H1 (cell line): ENCODE measurements at regions not wholly inside any gene's neighbourhood (a gene's known extent, or its start where the extent isn't known, plus 50 kb on each side); places are given as distances from the start of the nearest gene placed in this dataset.

Experiments used
- CTCF ChIA-PET: fragments of 300-600 bp; sonication (Branson Sonifier 250); formaldehyde crosslinking; loops from one replicate; lab custom pipeline; 2021; ENCODE audit not compliant: partially characterized antibody; lab: Charles Lee
- POLR2A ChIA-PET: fragments of 300-600 bp; sonication (Branson Sonifier 250); formaldehyde crosslinking; loops from one replicate; lab custom pipeline; 2021; ENCODE audit warnings: inconsistent platforms; ENCODE audit not compliant: partially characterized antibody; lab: Charles Lee
- DNase-seq, 2 experiments: peaks; one replicate each; pipeline versions ENCODE4 v3.0.0 to v3.0.0-alpha.2; 2010 to 2022; ENCODE audit warnings: low spot score in 2 of 2, low read depth in 1 of 2, mixed read lengths in 1 of 2
- FAIRE-seq: peaks from 2 replicates; lab custom pipeline; 2011; peaks lifted over from hg19 to GRCh38; lab: Jason Lieb, UNC
- H2AFZ ChIP-seq: 2 replicates; pipeline ENCODE4 v1.8.1; 2012; ENCODE audit warnings: low read length, inconsistent platforms
- H2AK5ac ChIP-seq: 2 replicates; pipeline ENCODE4 v1.6.1; 2013; ENCODE audit warnings: low read depth, low read length
- H2BK120ac ChIP-seq: replicated peaks from 2 replicates; pipeline ENCODE3; 2013; ENCODE audit warnings: low read depth, low read length, inconsistent platforms
- H2BK12ac ChIP-seq: 2 replicates; pipeline ENCODE4 v1.6.1; 2013; ENCODE audit warnings: low read depth, low read length
- H2BK15ac ChIP-seq: 2 replicates; pipeline ENCODE4 v1.6.1; 2013; ENCODE audit warnings: low read length
- H2BK20ac ChIP-seq: 2 replicates; pipeline ENCODE4 v1.6.1; 2013; ENCODE audit warnings: low read length
- H2BK5ac ChIP-seq: 2 replicates; pipeline ENCODE4 v1.6.1; 2013; ENCODE audit warnings: low read depth, low read length
- H3K14ac ChIP-seq: 2 replicates; pipeline ENCODE4 v1.6.1; 2013; ENCODE audit warnings: inconsistent platforms; ENCODE audit not compliant: insufficient read length
- H3K18ac ChIP-seq: 2 replicates; pipeline ENCODE4 v1.6.1; 2013; ENCODE audit warnings: low read length; ENCODE audit errors: extremely low read depth
- H3K23ac ChIP-seq: 2 replicates; pipeline ENCODE4 v1.6.1; 2013; ENCODE audit warnings: inconsistent platforms; ENCODE audit not compliant: insufficient read length
- H3K23me2 ChIP-seq: 2 replicates; pipeline ENCODE4 v1.6.1; 2013; ENCODE audit warnings: low read depth, low read length
- H3K27ac ChIP-seq: 2 replicates; pipeline ENCODE4 v1.6.1; 2011; ENCODE audit warnings: low read depth, low read length, inconsistent platforms
- H3K27me3 ChIP-seq, 4 experiments: replicated peaks in 1 of 4; 1 replicate in 1 of 4; 2 replicates in 3 of 4; pipeline versions ENCODE4 v1.6.1 to v1.8.1; 2011 to 2013; ENCODE audit warnings: low read length in 3 of 4, mild to moderate bottlenecking in 3 of 4, inconsistent platforms in 2 of 4, mixed read lengths in 2 of 4, moderate library complexity in 1 of 4; ENCODE audit not compliant: control insufficient read depth in 3 of 4, insufficient read depth in 3 of 4; ENCODE audit errors: extremely low read depth in 1 of 4
- H3K36me3 ChIP-seq, 4 experiments: 2 replicates each; pipeline versions ENCODE4 v1.6.1 to v1.8.1; 2011 to 2013; ENCODE audit warnings: mild to moderate bottlenecking in 4 of 4, low read length in 3 of 4, moderate library complexity in 2 of 4, control low read depth in 1 of 4, inconsistent platforms in 1 of 4; ENCODE audit not compliant: insufficient read depth in 4 of 4, control insufficient read depth in 2 of 4
- H3K4ac ChIP-seq: replicated peaks from 2 replicates; pipeline ENCODE3; 2013; ENCODE audit warnings: low read length, low read depth, mixed read lengths, inconsistent platforms; ENCODE audit not compliant: insufficient read length
- H3K4me1 ChIP-seq, 4 experiments: replicated peaks in 1 of 4; 1 replicate in 1 of 4; 2 replicates in 3 of 4; pipeline versions ENCODE4 v1.6.1 to v1.8.1; 2011 to 2013; ENCODE audit warnings: low read length in 3 of 4, inconsistent platforms in 2 of 4, mixed read lengths in 1 of 4; ENCODE audit not compliant: insufficient read depth in 4 of 4, control insufficient read depth in 3 of 4
- H3K4me2 ChIP-seq, 2 experiments: 2 replicates each; pipeline versions ENCODE4 v1.6.1 to v1.8.1; 2011 to 2013; ENCODE audit warnings: low read depth in 2 of 2, low read length in 2 of 2, control low read depth in 1 of 2, inconsistent platforms in 1 of 2, mild to moderate bottlenecking in 1 of 2; ENCODE audit not compliant: insufficient read depth in 1 of 2
- H3K4me3 ChIP-seq, 4 experiments: fragments of 200-600, 300-600 bp in 1 of 4; sonication (generic), shearing (Covaris generic), sonication (Bioruptor Twin) in 1 of 4; 2 replicates each; pipeline versions ENCODE4 v1.5.1 to v1.8.1; 2011 to 2016; ENCODE audit warnings: low read length in 4 of 4, low read depth in 3 of 4, control low read depth in 2 of 4, inconsistent platforms in 2 of 4, mild to moderate bottlenecking in 2 of 4, mixed read lengths in 1 of 4, moderate library complexity in 1 of 4; ENCODE audit not compliant: insufficient read depth in 2 of 4; ENCODE audit errors: extremely low read depth in 1 of 4
- H3K56ac ChIP-seq: replicated peaks from 2 replicates; pipeline ENCODE3; 2013; ENCODE audit warnings: low read depth, mild to moderate bottlenecking, mixed read lengths, low read length, inconsistent platforms; ENCODE audit not compliant: insufficient read length
- H3K79me1 ChIP-seq: 2 replicates; pipeline ENCODE4 v1.6.1; 2013; ENCODE audit warnings: low read depth, low read length, control low read depth
- H3K79me2 ChIP-seq, 2 experiments: 2 replicates each; pipeline versions ENCODE4 v1.6.1 to v1.8.1; 2012 to 2013; ENCODE audit warnings: low read length in 2 of 2, mild to moderate bottlenecking in 2 of 2, inconsistent platforms in 1 of 2; ENCODE audit not compliant: insufficient read depth in 2 of 2, control insufficient read depth in 1 of 2
- H3K9ac ChIP-seq, 4 experiments: replicated peaks in 1 of 4; 1 replicate in 1 of 4; 2 replicates in 3 of 4; pipeline versions ENCODE4 v1.6.1 to v1.8.1; 2011 to 2013; ENCODE audit warnings: low read depth in 3 of 4, low read length in 3 of 4, control low read depth in 2 of 4, mild to moderate bottlenecking in 2 of 4, moderate library complexity in 2 of 4, inconsistent platforms in 1 of 4; ENCODE audit errors: extremely low read depth in 1 of 4
- H3K9me3 ChIP-seq, 2 experiments: 2 replicates each; pipeline versions ENCODE4 v1.6.1 to v1.8.1; 2012 to 2013; ENCODE audit warnings: mild to moderate bottlenecking in 2 of 2, moderate library complexity in 2 of 2, control low read depth in 1 of 2, inconsistent platforms in 1 of 2, low read depth in 1 of 2, low read length in 1 of 2, mixed read lengths in 1 of 2; ENCODE audit not compliant: insufficient read depth in 2 of 2
- H4K20me1 ChIP-seq, 2 experiments: replicated peaks in 1 of 2; 2 replicates each; pipeline versions ENCODE3 to v1.8.1; 2011 to 2013; ENCODE audit warnings: inconsistent platforms in 2 of 2, low read length in 2 of 2, mild to moderate bottlenecking in 1 of 2; ENCODE audit not compliant: insufficient read depth in 2 of 2, control insufficient read depth in 1 of 2
- H4K5ac ChIP-seq: 2 replicates; pipeline ENCODE4 v1.6.1; 2013; ENCODE audit warnings: low read length, low read depth, mixed read lengths, inconsistent platforms; ENCODE audit not compliant: insufficient read length
- H4K8ac ChIP-seq: 2 replicates; pipeline ENCODE4 v1.8.0; 2013; ENCODE audit warnings: mild to moderate bottlenecking, moderate library complexity, low read length, inconsistent platforms; ENCODE audit not compliant: insufficient read depth; ENCODE audit errors: extremely low read depth
- H4K91ac ChIP-seq: replicated peaks from 2 replicates; pipeline ENCODE3; 2013; ENCODE audit warnings: low read length, mixed read lengths, inconsistent platforms; ENCODE audit not compliant: insufficient read length
- BRCA1 ChIP-seq: IDR thresholded peaks from 2 replicates; pipeline ENCODE4 v1.6.1; 2012; ENCODE audit warnings: low read depth, low read length, improper control_type of control experiment
- CTBP2 ChIP-seq: IDR thresholded peaks from 2 replicates; pipeline ENCODE4 v1.7.0; 2011; ENCODE audit warnings: borderline replicate concordance, mild to moderate bottlenecking, moderate library complexity, mixed read lengths, low read length; ENCODE audit not compliant: insufficient read depth, insufficient read length
- EZH2 ChIP-seq: fragments of 200-600 bp; sonication (generic); IDR thresholded peaks from 2 replicates; pipeline ENCODE4 v1.7.1; 2012; ENCODE audit warnings: low read depth, mild to moderate bottlenecking, moderate library complexity, low read length, inconsistent platforms; ENCODE audit not compliant: severe bottlenecking
- GABPA ChIP-seq: IDR thresholded peaks from 2 replicates; pipeline ENCODE4 v1.6.1; 2011; ENCODE audit warnings: mild to moderate bottlenecking, low read length, moderate library complexity, borderline replicate concordance; ENCODE audit not compliant: insufficient read depth
- HDAC6 ChIP-seq: IDR thresholded peaks from one replicate; pipeline ENCODE4 v1.7.1; 2012; ENCODE audit warnings: low read depth, mild to moderate bottlenecking, inconsistent platforms, low read length, moderate library complexity
- NANOG ChIP-seq: IDR thresholded peaks from 2 replicates; pipeline ENCODE4 v1.6.1; 2011; ENCODE audit warnings: low read length, low read depth, mild to moderate bottlenecking, inconsistent platforms; ENCODE audit not compliant: insufficient read depth, poor library complexity, severe bottlenecking
- NRF1 ChIP-seq: IDR thresholded peaks from 2 replicates; pipeline ENCODE4 v1.6.1; 2011; ENCODE audit warnings: mild to moderate bottlenecking, low read depth, low read length, improper control_type of control experiment
- POU5F1 ChIP-seq: IDR thresholded peaks from 2 replicates; pipeline ENCODE4 v1.6.1; 2011; ENCODE audit warnings: low read depth, mild to moderate bottlenecking, low read length, moderate library complexity
- RAD21 ChIP-seq, 2 experiments: IDR thresholded peaks in 1 of 2; conservative IDR thresholded peaks in 1 of 2; 2 replicates each; pipeline ENCODE4 v1.6.1; 2011; ENCODE audit warnings: low read depth in 2 of 2, low read length in 2 of 2, improper control_type of control experiment in 1 of 2, inconsistent platforms in 1 of 2, mild to moderate bottlenecking in 1 of 2, moderate library complexity in 1 of 2
- SIN3A ChIP-seq, 2 experiments: IDR thresholded peaks in 1 of 2; conservative IDR thresholded peaks in 1 of 2; 2 replicates each; pipeline ENCODE4 v1.6.1; 2011 to 2012; ENCODE audit warnings: low read length in 2 of 2, improper control_type of control experiment in 1 of 2, low read depth in 1 of 2, mild to moderate bottlenecking in 1 of 2
- SIRT6 ChIP-seq: IDR thresholded peaks from one replicate; pipeline ENCODE4 v1.7.1; 2012; ENCODE audit warnings: low read length, inconsistent platforms
- SP2 ChIP-seq: IDR thresholded peaks from 2 replicates; pipeline ENCODE4 v1.6.1; 2012; ENCODE audit warnings: mild to moderate bottlenecking, low read length, inconsistent platforms
- SRF ChIP-seq: IDR thresholded peaks from 2 replicates; pipeline ENCODE4 v1.6.1; 2011; ENCODE audit warnings: mild to moderate bottlenecking, low read depth, low read length, moderate library complexity
- SUZ12 ChIP-seq: fragments of 200-600 bp; sonication (generic); IDR thresholded peaks from 2 replicates; pipeline ENCODE4 v1.6.1; 2012; ENCODE audit warnings: mild to moderate bottlenecking, inconsistent platforms, low read length, moderate library complexity, mixed read lengths
- TAF1 ChIP-seq: IDR thresholded peaks from 2 replicates; pipeline ENCODE4 v1.6.1; 2011; ENCODE audit warnings: mild to moderate bottlenecking, low read depth, low read length
- WGBS, 2 experiments: shearing (Covaris generic) in 1 of 2; methylation state at CpG; one replicate each; pipeline versions ENCODE4 v1.1.6 to v1.1.7; 2013 to 2015; ENCODE audit warnings: low lambda C conversion rate in 2 of 2, mixed read lengths in 2 of 2, inconsistent platforms in 1 of 2, low coverage in 1 of 2, missing lambda C conversion rate in 1 of 2; ENCODE audit not compliant: insufficient replicate concordance in 2 of 2, insufficient coverage in 1 of 2, insufficient read length in 1 of 2; ENCODE audit errors: extremely low coverage in 1 of 2, missing lambda C conversion rate in 1 of 2; 5-methylcytosine and 5-hydroxymethylcytosine counted together

DNA sequence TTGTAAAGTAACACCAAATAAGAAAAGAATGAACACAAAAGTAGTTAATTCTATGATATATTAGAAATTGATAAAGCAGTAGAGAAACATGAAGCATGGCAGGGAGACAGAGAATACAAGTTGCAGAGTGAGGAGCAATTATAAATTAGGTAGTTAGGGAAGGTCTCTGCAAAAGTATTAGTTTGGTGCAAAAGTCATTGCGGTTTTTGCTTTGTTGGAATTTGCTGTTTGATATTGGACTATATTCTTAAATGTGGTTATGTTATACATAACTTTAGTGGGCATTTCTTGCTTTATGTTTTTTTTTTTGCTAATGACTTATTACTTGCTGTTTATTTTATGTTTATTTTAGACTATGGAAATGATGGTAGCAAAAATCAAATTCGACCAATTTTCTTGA, 402.2 kb downstream of the SFMBT2 start:
- Histone ChIP-seq H2BK15ac (no peak overlapping the region), H3K79me1 (no peaks in the 10 kb centered on the region), H3K27me3 (no peaks in the 10 kb centered on the region), H3K4me3 (no peak overlapping the region), H3K4ac (no peak overlapping the region), H4K5ac (no peak overlapping the region), H4K20me1 (no peaks in the 10 kb centered on the region), H3K27ac (no peak overlapping the region), H3K79me2 (no peaks in the 10 kb centered on the region), H2AK5ac (no peak overlapping the region), H4K91ac (no peak overlapping the region), H2BK120ac (no peak overlapping the region), H3K56ac (no peak overlapping the region), H2BK12ac (no peak overlapping the region), H3K4me2 (no peak overlapping the region), H3K18ac (no peak overlapping the region), H3K14ac (no peak overlapping the region), H3K23ac (no peak overlapping the region), H2BK20ac (no peak overlapping the region), H2AFZ (no peak overlapping the region), H3K9ac (no peak overlapping the region), H3K4me1 (no peaks in the 10 kb centered on the region), H3K9me3 (no peaks in the 10 kb centered on the region), H4K8ac (no peak overlapping the region), H3K23me2 (peaks cover 3% of the 10 kb centered on the region; the same call in 1 of the 2 replicates), H2BK5ac (no peak overlapping the region), H3K36me3 (no peaks in the 10 kb centered on the region; a peak in 1 of 8 replicates)
- 93% methylated on average over 2 of the region's 2 CpGs; no CpG with 5 or more reads in 1 of the 2 experiments for WGBS, 2 experiments
- no peak for FAIRE-seq
- ChIA-PET POLR2A (no interaction called here), CTCF (no interaction called here)
- no peak for DNase-seq
- TF ChIP-seq TAF1 (no peak), SUZ12 (no peak), RAD21 (IDR thresholded peaks at IDR 0.05 in 1 of 2, conservative IDR thresholded peaks at IDR 0.05 in 1 of 2; ENCODE audit: low read depth in 2 of 2, low read length in 2 of 2) (no peak), SP2 (no peak), NANOG (no peak), SIRT6 (no peak), EZH2 (no peak), CTBP2 (no peak), SIN3A (conservative IDR thresholded peaks at IDR 0.05 in 1 of 2, IDR thresholded peaks at IDR 0.05 in 1 of 2; ENCODE audit: low read depth in 1 of 2, low read length in 2 of 2) (no peak), GABPA (no peak), NRF1 (no peak), BRCA1 (no peak), POU5F1 (no peak), HDAC6 (no peak), SRF (no peak)
